ENCODE measurements at regions not wholly inside any gene's neighbourhood (a gene's known extent, or its start where the extent isn't known, plus 50 kb on each side); places are given as distances from the start of the nearest gene placed in this dataset.

- Histone ChIP-seq H3K36me3 (replicated peaks in 1 of 2; ENCODE audit: control insufficient read depth in 1 of 2, insufficient read depth in 2 of 2, low read length in 2 of 2) (no peaks in the 10 kb centered on the region), H3K9me3 (replicated peaks in 1 of 2; ENCODE audit: control insufficient read depth in 1 of 2, insufficient read depth in 1 of 2, low read length in 2 of 2) (peaks cover 21 to 24% of the 10 kb centered on the region in 2 donors)
Measured at GRCh38 chr13:47788844-47789243, 212.2 kb downstream of the SUCLA2 start.

GRCh38 chr13:47774671-47774994, 226.4 kb downstream of the SUCLA2 start:
- Histone ChIP-seq H3K4me2 (replicated peaks; ENCODE audit: extremely low read depth, low read length, poor library complexity, severe bottlenecking) (no peak overlapping the region), H2AFZ (ENCODE audit: insufficient read depth, low read depth, low read length, poor library complexity, severe bottlenecking) (no peak overlapping the region), H3K9me3 (replicated peaks in 1 of 2; ENCODE audit: control insufficient read depth in 1 of 2, insufficient read depth in 1 of 2, low read length in 2 of 2) (no peaks in the 10 kb centered on the region), H4K20me1 (ENCODE audit: insufficient read depth, low read length) (no peaks in the 10 kb centered on the region), H3K4me1 (ENCODE audit: control insufficient read depth in 1 of 2, insufficient read depth in 2 of 2, low read length in 2 of 2) (peaks cover 0 to 2% of the 10 kb centered on the region in 2 donors), H3K27me3 (ENCODE audit: control insufficient read depth in 2 of 2, insufficient read depth in 2 of 2, low read length in 2 of 2) (no peaks in the 10 kb centered on the region), H3K79me2 (ENCODE audit: insufficient read depth, low read length) (no peaks in the 10 kb centered on the region), H3K36me3 (replicated peaks in 1 of 2; ENCODE audit: control insufficient read depth in 1 of 2, insufficient read depth in 2 of 2, low read length in 2 of 2) (no peaks in the 10 kb centered on the region), H3K9ac (ENCODE audit: insufficient read depth, low read length, poor library complexity, severe bottlenecking) (no peak overlapping the region), H3K4me3 (replicated peaks in 1 of 3; ENCODE audit: low read depth in 2 of 3, low read length in 3 of 3) (no peak overlapping the region), H3K27ac (ENCODE audit: low read depth in 1 of 2, low read length in 2 of 2) (no peak overlapping the region)
- TF ChIP-seq, protein P1, sequence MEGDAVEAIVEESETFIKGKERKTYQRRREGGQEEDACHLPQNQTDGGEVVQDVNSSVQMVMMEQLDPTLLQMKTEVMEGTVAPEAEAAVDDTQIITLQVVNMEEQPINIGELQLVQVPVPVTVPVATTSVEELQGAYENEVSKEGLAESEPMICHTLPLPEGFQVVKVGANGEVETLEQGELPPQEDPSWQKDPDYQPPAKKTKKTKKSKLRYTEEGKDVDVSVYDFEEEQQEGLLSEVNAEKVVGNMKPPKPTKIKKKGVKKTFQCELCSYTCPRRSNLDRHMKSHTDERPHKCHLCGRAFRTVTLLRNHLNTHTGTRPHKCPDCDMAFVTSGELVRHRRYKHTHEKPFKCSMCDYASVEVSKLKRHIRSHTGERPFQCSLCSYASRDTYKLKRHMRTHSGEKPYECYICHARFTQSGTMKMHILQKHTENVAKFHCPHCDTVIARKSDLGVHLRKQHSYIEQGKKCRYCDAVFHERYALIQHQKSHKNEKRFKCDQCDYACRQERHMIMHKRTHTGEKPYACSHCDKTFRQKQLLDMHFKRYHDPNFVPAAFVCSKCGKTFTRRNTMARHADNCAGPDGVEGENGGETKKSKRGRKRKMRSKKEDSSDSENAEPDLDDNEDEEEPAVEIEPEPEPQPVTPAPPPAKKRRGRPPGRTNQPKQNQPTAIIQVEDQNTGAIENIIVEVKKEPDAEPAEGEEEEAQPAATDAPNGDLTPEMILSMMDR (IDR thresholded peaks at IDR 0.05), result no peak
- intact Hi-C loops (cut with micrococcal nuclease), result loop anchor here in 1 of 2 donors (5.0 kb wide), 1 partner anchor 882 kb away; no protein-coding TSS in a partner anchor
- no peak overlapping the region for H3K27ac Mint-ChIP-seq
- H3K27me3 Mint-ChIP-seq (ENCODE audit: low read depth in 3 of 3), result peaks cover 0 to 7% (median 2%) of the 10 kb centered on the region in 3 donors
- H3K9me3 Mint-ChIP-seq, result peaks cover 9 to 14% (median 10%) of the 10 kb centered on the region in 7 donors
- no peak overlapping the region for H3K4me3 Mint-ChIP-seq
- H3K4me1 Mint-ChIP-seq, result peaks cover 2% of the 10 kb centered on the region
- no peaks in the 10 kb centered on the region for H3K36me3 Mint-ChIP-seq
- no peak for DNase-seq

More at GRCh38 chr13:47788844-47789243, 212.2 kb downstream of the SUCLA2 start:
- Histone ChIP-seq H3K27me3 (ENCODE audit: control insufficient read depth in 2 of 2, insufficient read depth in 2 of 2, low read length in 2 of 2) (no peaks in the 10 kb centered on the region), H3K4me3 (replicated peaks in 1 of 3; ENCODE audit: low read depth in 2 of 3, low read length in 3 of 3) (no peak overlapping the region), H3K9ac (ENCODE audit: insufficient read depth, low read length, poor library complexity, severe bottlenecking) (no peak overlapping the region), H3K27ac (ENCODE audit: low read depth in 1 of 2, low read length in 2 of 2) (no peak overlapping the region), H3K4me1 (ENCODE audit: control insufficient read depth in 1 of 2, insufficient read depth in 2 of 2, low read length in 2 of 2) (no peaks in the 10 kb centered on the region), H2AFZ (ENCODE audit: insufficient read depth, low read depth, low read length, poor library complexity, severe bottlenecking) (no peak overlapping the region), H3K4me2 (replicated peaks; ENCODE audit: extremely low read depth, low read length, poor library complexity, severe bottlenecking) (no peak overlapping the region), H4K20me1 (ENCODE audit: insufficient read depth, low read length) (no peaks in the 10 kb centered on the region), H3K79me2 (ENCODE audit: insufficient read depth, low read length) (no peaks in the 10 kb centered on the region)
- H3K4me3 Mint-ChIP-seq, result no peak overlapping the region
- H3K9me3 Mint-ChIP-seq, result peaks cover 16 to 37% (median 20%) of the 10 kb centered on the region in 7 donors
- no peak for DNase-seq
- TF ChIP-seq, protein P1 (IDR thresholded peaks at IDR 0.05), result no peak
- no peaks in the 10 kb centered on the region for H3K4me1 Mint-ChIP-seq
- H3K27me3 Mint-ChIP-seq (ENCODE audit: low read depth in 3 of 3), result peaks cover 0 to 2% (median 0%) of the 10 kb centered on the region in 3 donors
- H3K36me3 Mint-ChIP-seq, result no peaks in the 10 kb centered on the region
- intact Hi-C loops (cut with micrococcal nuclease), result no loop called here
- H3K27ac Mint-ChIP-seq, result no peak overlapping the region
